Keratinocyte (primary cell): ENCODE measurements at regions not wholly inside any gene's neighbourhood (a gene's known extent, or its start where the extent isn't known, plus 50 kb on each side); places are given as distances from the start of the nearest gene placed in this dataset.

Experiments used
- DNase-seq: peaks from one replicate; pipeline ENCODE4 v3.0.0-alpha.2; 2011; ENCODE audit warnings: low read depth, missing footprints, low spot score
- FAIRE-seq: peaks from 2 replicates; lab custom pipeline; 2011; peaks lifted over from hg19 to GRCh38; lab: Jason Lieb, UNC
- H2AFZ ChIP-seq: 2 replicates; pipeline ENCODE4 v1.6.0; 2012; ENCODE audit warnings: low read length, control low read depth, inconsistent platforms; ENCODE audit not compliant: control insufficient read depth
- H3K27ac ChIP-seq: 2 replicates; pipeline ENCODE4 v1.5.1; 2011; ENCODE audit warnings: low read length; ENCODE audit not compliant: control insufficient read depth, insufficient read depth
- H3K27me3 ChIP-seq: 3 replicates; pipeline ENCODE4 v1.6.0; 2011; ENCODE audit warnings: low read length; ENCODE audit not compliant: control insufficient read depth, insufficient read depth; ENCODE audit errors: extremely low read depth
- H3K36me3 ChIP-seq, 2 experiments: 2 replicates in 1 of 2; 3 replicates in 1 of 2; pipeline ENCODE4 v1.5.1; 2011; ENCODE audit warnings: low read length in 2 of 2, mild to moderate bottlenecking in 1 of 2; ENCODE audit not compliant: control insufficient read depth in 2 of 2, insufficient read depth in 2 of 2; ENCODE audit errors: extremely low read depth in 1 of 2
- H3K4me1 ChIP-seq: 3 replicates; pipeline ENCODE4 v1.5.1; 2011; ENCODE audit warnings: low read length; ENCODE audit not compliant: control insufficient read depth, insufficient read depth; ENCODE audit errors: extremely low read depth
- H3K4me2 ChIP-seq: 3 replicates; pipeline ENCODE4 v1.6.0; 2011; ENCODE audit warnings: low read depth, low read length; ENCODE audit not compliant: control insufficient read depth, insufficient read depth; ENCODE audit errors: extremely low read depth
- H3K4me3 ChIP-seq, 3 experiments: fragments of 200-600 bp in 1 of 3; sonication (generic) in 1 of 3; 2 replicates in 2 of 3; 3 replicates in 1 of 3; pipeline ENCODE4 v1.5.1; 2011 to 2016; ENCODE audit warnings: low read length in 3 of 3, mild to moderate bottlenecking in 3 of 3, control low read depth in 2 of 3, inconsistent platforms in 1 of 3, low read depth in 1 of 3, mixed read lengths in 1 of 3, mixed run types in 1 of 3, moderate library complexity in 1 of 3; ENCODE audit not compliant: control insufficient read depth in 2 of 3, insufficient read depth in 2 of 3; ENCODE audit errors: extremely low read depth in 1 of 3
- H3K79me2 ChIP-seq: 2 replicates; pipeline ENCODE4 v1.6.0; 2012; ENCODE audit warnings: low read length; ENCODE audit not compliant: control insufficient read depth, insufficient read depth
- H3K9ac ChIP-seq: 3 replicates; pipeline ENCODE4 v1.6.0; 2011; ENCODE audit warnings: low read length; ENCODE audit not compliant: control insufficient read depth, insufficient read depth; ENCODE audit errors: extremely low read depth
- H3K9me1 ChIP-seq: 3 replicates; pipeline ENCODE4 v1.6.0; 2011; ENCODE audit warnings: low read length; ENCODE audit not compliant: control insufficient read depth, insufficient read depth; ENCODE audit errors: extremely low read depth
- H3K9me3 ChIP-seq: 2 replicates; pipeline ENCODE4 v1.5.1; 2012; ENCODE audit warnings: low read depth, low read length; ENCODE audit not compliant: control insufficient read depth
- H4K20me1 ChIP-seq: 3 replicates; pipeline ENCODE4 v1.6.0; 2011; ENCODE audit warnings: low read length; ENCODE audit not compliant: control insufficient read depth, insufficient read depth; ENCODE audit errors: extremely low read depth
- EZH2 ChIP-seq: IDR thresholded peaks from one replicate; pipeline ENCODE4 v1.6.1; 2012; ENCODE audit warnings: inconsistent platforms, mild to moderate bottlenecking, low read length, moderate library complexity
- dilution Hi-C: fragments of 300-500 bp; cut with MboI; formaldehyde crosslinking; loops from one replicate; pipeline ENCODE4 v1.7.0; 2020; ENCODE audit warnings: low sequenced_read_pairs; ENCODE audit not compliant: extremely low pct_ligation_motif_present
- TF ChIP-seq, protein P1 (sequence below), 3 experiments: IDR thresholded peaks in 1 of 3; conservative IDR thresholded peaks in 1 of 3; optimal IDR thresholded peaks in 1 of 3; 2 replicates in 2 of 3; 3 replicates in 1 of 3; pipeline versions ENCODE3 to v1.5.1; 2011; ENCODE audit warnings: low read length in 3 of 3, mild to moderate bottlenecking in 3 of 3, moderate library complexity in 2 of 3, control low read depth in 1 of 3, inconsistent platforms in 1 of 3; ENCODE audit not compliant: insufficient read depth in 2 of 3; ENCODE audit errors: extremely low read depth in 1 of 3

DNA sequence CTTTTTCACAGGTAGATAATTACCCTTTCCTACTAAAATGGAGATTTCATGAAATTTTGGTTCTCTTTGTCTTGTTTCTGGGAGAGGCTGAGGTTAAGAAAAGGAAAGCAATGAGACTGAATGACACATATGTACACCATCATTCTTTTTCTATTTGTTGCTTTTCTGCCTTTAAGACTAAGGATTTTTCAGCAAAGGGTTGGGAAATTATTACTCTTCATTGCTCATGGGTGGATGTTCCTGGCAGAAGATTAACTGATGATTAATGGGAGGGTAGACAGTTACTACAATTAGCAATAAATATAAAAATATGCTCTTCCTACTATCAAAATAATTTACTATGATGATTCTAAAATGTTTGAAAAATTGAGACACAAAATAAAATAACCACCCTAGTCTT lies 316.5 kb upstream of the USP24 start:
- H3K79me2 ChIP-seq: no peaks in the 10 kb centered on the region
- no peaks in the 10 kb centered on the region for H3K36me3 ChIP-seq
- dilution Hi-C loops: no loop called here

DNA sequence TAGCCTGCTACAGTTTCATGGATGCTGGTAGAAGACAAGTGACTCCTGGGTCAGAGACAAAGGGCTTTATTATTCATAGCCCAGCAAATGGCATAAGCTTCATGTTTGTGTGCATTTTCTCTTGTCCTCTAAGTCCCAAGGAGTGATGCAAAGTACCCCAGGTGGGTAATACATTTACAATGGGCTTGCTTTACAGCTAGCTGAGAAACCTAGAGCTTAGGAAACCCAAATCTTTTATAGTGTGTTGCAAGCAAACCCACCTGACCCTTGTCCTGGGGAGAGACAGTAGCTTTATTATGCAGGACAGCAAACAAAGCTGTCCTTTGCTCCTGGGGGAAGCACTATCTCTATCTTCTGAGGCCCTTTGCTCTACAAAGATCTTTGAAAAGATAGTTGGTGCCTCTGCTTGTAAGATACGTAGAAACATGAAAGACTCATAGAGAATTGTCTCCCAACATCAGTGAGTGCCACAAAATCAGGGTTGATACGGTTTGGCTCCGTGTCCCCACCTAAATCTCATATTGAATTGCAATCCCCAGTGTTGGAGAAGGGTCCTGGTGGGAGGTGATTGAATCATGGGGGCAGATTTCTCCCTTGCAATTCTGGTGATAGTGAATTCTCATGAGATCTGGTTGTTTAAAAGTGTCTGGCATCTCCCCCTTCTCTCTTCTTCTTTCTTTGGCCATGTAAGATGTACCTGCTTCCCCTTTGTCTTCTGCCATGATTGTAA lies 315.8 kb upstream of the USP24 start:
- peaks cover 4% of the 10 kb centered on the region for H3K27me3 ChIP-seq
- DNase-seq: no peak
- H3K27ac ChIP-seq: no peak overlapping the region
- H3K79me2 ChIP-seq: no peaks in the 10 kb centered on the region
- H3K4me2 ChIP-seq: no peak overlapping the region
- H4K20me1 ChIP-seq: no peaks in the 10 kb centered on the region
- no peaks in the 10 kb centered on the region for H3K9me3 ChIP-seq
- no peaks in the 10 kb centered on the region for H3K36me3 ChIP-seq
- H2AFZ ChIP-seq: no peak overlapping the region
- no peak for FAIRE-seq
- H3K4me3 ChIP-seq: no peak overlapping the region
- no peak overlapping the region for H3K9ac ChIP-seq
- no peaks in the 10 kb centered on the region for H3K4me1 ChIP-seq
- TF ChIP-seq, protein P1, sequence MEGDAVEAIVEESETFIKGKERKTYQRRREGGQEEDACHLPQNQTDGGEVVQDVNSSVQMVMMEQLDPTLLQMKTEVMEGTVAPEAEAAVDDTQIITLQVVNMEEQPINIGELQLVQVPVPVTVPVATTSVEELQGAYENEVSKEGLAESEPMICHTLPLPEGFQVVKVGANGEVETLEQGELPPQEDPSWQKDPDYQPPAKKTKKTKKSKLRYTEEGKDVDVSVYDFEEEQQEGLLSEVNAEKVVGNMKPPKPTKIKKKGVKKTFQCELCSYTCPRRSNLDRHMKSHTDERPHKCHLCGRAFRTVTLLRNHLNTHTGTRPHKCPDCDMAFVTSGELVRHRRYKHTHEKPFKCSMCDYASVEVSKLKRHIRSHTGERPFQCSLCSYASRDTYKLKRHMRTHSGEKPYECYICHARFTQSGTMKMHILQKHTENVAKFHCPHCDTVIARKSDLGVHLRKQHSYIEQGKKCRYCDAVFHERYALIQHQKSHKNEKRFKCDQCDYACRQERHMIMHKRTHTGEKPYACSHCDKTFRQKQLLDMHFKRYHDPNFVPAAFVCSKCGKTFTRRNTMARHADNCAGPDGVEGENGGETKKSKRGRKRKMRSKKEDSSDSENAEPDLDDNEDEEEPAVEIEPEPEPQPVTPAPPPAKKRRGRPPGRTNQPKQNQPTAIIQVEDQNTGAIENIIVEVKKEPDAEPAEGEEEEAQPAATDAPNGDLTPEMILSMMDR (optimal IDR thresholded peaks at IDR 0.05 in 1 of 3, IDR thresholded peaks at IDR 0.05 in 1 of 3, conservative IDR thresholded peaks at IDR 0.05 in 1 of 3; ENCODE audit: extremely low read depth in 1 of 3, insufficient read depth in 2 of 3, low read length in 3 of 3): no peak
- no peak for TF ChIP-seq EZH2
- H3K9me1 ChIP-seq: no peaks in the 10 kb centered on the region
- dilution Hi-C loops: no loop called here

More for the DNA sequence above, 316.5 kb upstream of the USP24 start:
- Histone ChIP-seq H3K9me3 (no peaks in the 10 kb centered on the region), H2AFZ (no peak overlapping the region), H3K9ac (no peak overlapping the region), H3K4me1 (no peaks in the 10 kb centered on the region), H3K4me3 (no peak overlapping the region), H4K20me1 (no peaks in the 10 kb centered on the region), H3K27ac (no peak overlapping the region), H3K27me3 (peaks cover 4% of the 10 kb centered on the region), H3K9me1 (no peaks in the 10 kb centered on the region), H3K4me2 (no peak overlapping the region)
- DNase-seq (no peak), FAIRE-seq (no peak)
- TF ChIP-seq EZH2: no peak
- TF ChIP-seq, protein P1 (optimal IDR thresholded peaks at IDR 0.05 in 1 of 3, IDR thresholded peaks at IDR 0.05 in 1 of 3, conservative IDR thresholded peaks at IDR 0.05 in 1 of 3; ENCODE audit: extremely low read depth in 1 of 3, insufficient read depth in 2 of 3, low read length in 3 of 3): no peak
